ENCODE measurements at regions not wholly inside any gene's neighbourhood (a gene's known extent, or its start where the extent isn't known, plus 50 kb on each side); places are given as distances from the start of the nearest gene placed in this dataset.

DNA sequence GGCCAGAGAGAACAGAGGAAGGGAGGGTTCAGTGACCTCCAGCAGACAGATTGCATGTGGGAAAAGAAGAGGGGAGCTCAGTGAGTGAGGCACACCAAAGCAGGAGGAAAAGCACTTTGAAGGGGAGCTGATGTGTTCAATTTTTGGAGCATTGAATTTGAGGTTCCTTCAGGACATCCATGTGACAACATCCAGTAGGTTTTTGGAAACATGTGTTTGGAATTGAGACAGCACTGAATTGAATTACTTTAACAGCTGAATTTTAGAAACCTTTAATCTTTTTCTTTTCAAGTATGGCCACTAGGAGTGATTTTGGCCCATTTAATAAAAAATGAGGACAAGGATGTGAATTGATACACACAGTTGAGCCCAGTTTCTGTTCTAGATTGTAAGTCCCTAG is 101.8 kb upstream of the SEC61G start:
- Histone ChIP-seq H2BK5ac (ENCODE audit: low read depth, low read length, poor library complexity) (no peak overlapping the region), H3K4me2 (ENCODE audit: low read length) (no peak overlapping the region), H2BK120ac (ENCODE audit: insufficient read depth, low read length, poor library complexity) (no peak overlapping the region), H3K79me1 (ENCODE audit: low read length) (no peaks in the 10 kb centered on the region), H3K27ac (ENCODE audit: low read depth, low read length) (no peak overlapping the region), H2BK12ac (ENCODE audit: low read length) (no peak overlapping the region), H2AK5ac (ENCODE audit: low read length) (no peak overlapping the region), H3K14ac (ENCODE audit: low read length) (no peak overlapping the region), H4K91ac (ENCODE audit: low read depth, low read length) (no peak overlapping the region), H2AFZ (ENCODE audit: insufficient read depth, low read length, poor library complexity) (no peak overlapping the region), H3K9ac (ENCODE audit: low read length) (no peak overlapping the region), H4K12ac (ENCODE audit: low read depth, low read length) (no peak overlapping the region), H3K4me3 (ENCODE audit: low read depth, low read length) (no peak overlapping the region), H3K27me3 (ENCODE audit: insufficient read depth, low read length) (no peaks in the 10 kb centered on the region), H3K9me3 (ENCODE audit: insufficient read depth, low read depth, low read length) (no peaks in the 10 kb centered on the region), H3K36me3 (ENCODE audit: control insufficient read depth in 1 of 2, insufficient read depth in 2 of 2, low read length in 2 of 2) (no peaks in the 10 kb centered on the region), H3K18ac (ENCODE audit: low read length) (no peak overlapping the region), H4K8ac (ENCODE audit: low read depth, low read length) (no peak overlapping the region), H3K4me1 (ENCODE audit: control insufficient read depth in 1 of 2, insufficient read depth in 2 of 2, low read length in 2 of 2) (peaks cover 0 to 3% of the 10 kb centered on the region in 2 experiments), H3K4ac (ENCODE audit: low read depth, low read length) (no peak overlapping the region), H3K79me2 (ENCODE audit: control insufficient read depth, insufficient read depth, low read length, poor library complexity) (no peaks in the 10 kb centered on the region), H3K23ac (ENCODE audit: low read length) (no peak overlapping the region)
- DNase-seq: no peak

DNA sequence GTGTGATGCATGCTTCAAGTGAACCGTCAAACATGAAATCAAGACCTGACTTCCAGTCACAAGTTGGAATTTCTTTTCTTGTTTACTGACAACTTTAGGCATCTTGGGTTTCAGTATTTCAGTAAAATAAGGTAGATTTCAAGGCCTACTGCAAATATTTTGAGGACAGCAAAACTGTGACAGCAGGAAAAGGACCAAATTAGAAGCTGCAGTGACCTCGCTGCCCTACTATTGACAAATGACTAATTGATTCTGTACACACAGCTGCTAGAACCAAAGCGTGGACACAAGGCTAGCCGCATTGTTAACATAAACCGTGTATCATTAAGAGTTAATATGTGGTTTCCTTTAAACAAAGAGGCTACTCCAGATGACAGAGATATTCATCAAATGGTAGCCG is 105.7 kb upstream of the SEC61G start:
- no peaks in the 10 kb centered on the region for H3K79me1 ChIP-seq (ENCODE audit: low read length)
- no peak for DNase-seq
- H3K4me1 ChIP-seq (ENCODE audit: control insufficient read depth in 1 of 2, insufficient read depth in 2 of 2, low read length in 2 of 2): no peaks in the 10 kb centered on the region
- no peak overlapping the region for H2BK5ac ChIP-seq (ENCODE audit: low read depth, low read length, poor library complexity)
- no peak overlapping the region for H3K18ac ChIP-seq (ENCODE audit: low read length)
- no peak overlapping the region for H4K91ac ChIP-seq (ENCODE audit: low read depth, low read length)
- H3K27ac ChIP-seq (ENCODE audit: low read depth, low read length): no peak overlapping the region
- no peak overlapping the region for H3K4me2 ChIP-seq (ENCODE audit: low read length)
- no CpG with 5 or more reads among the region's 6 CpGs for WGBS (ENCODE audit: extremely low coverage, insufficient coverage, insufficient read length)
- H3K4me3 ChIP-seq (ENCODE audit: low read depth, low read length): no peak overlapping the region
- no peak overlapping the region for H3K4ac ChIP-seq (ENCODE audit: low read depth, low read length)
- no peaks in the 10 kb centered on the region for H3K36me3 ChIP-seq (ENCODE audit: control insufficient read depth in 1 of 2, insufficient read depth in 2 of 2, low read length in 2 of 2)
- no peak overlapping the region for H3K23ac ChIP-seq (ENCODE audit: low read length)
- no peak overlapping the region for H4K12ac ChIP-seq (ENCODE audit: low read depth, low read length)
- H2AFZ ChIP-seq (ENCODE audit: insufficient read depth, low read length, poor library complexity): no peak overlapping the region
- no peak overlapping the region for H2BK12ac ChIP-seq (ENCODE audit: low read length)
- H2BK120ac ChIP-seq (ENCODE audit: insufficient read depth, low read length, poor library complexity): no peak overlapping the region
- H3K9ac ChIP-seq (ENCODE audit: low read length): no peak overlapping the region
- no peak overlapping the region for H3K14ac ChIP-seq (ENCODE audit: low read length)
- H3K79me2 ChIP-seq (ENCODE audit: control insufficient read depth, insufficient read depth, low read length, poor library complexity): no peaks in the 10 kb centered on the region
- H3K27me3 ChIP-seq (ENCODE audit: insufficient read depth, low read length): no peaks in the 10 kb centered on the region
- H2AK5ac ChIP-seq (ENCODE audit: low read length): no peak overlapping the region
- no peaks in the 10 kb centered on the region for H3K9me3 ChIP-seq (ENCODE audit: insufficient read depth, low read depth, low read length)
- H4K8ac ChIP-seq (ENCODE audit: low read depth, low read length): no peak overlapping the region

GRCh38 chr7:54869523-54869922 is 110.5 kb upstream of the SEC61G start:
- H3K4me1 ChIP-seq (ENCODE audit: control insufficient read depth in 1 of 2, insufficient read depth in 2 of 2, low read length in 2 of 2): no peaks in the 10 kb centered on the region
- no peak overlapping the region for H3K4me3 ChIP-seq (ENCODE audit: low read depth, low read length)
- H3K4ac ChIP-seq (ENCODE audit: low read depth, low read length): no peak overlapping the region
- no peak overlapping the region for H2BK5ac ChIP-seq (ENCODE audit: low read depth, low read length, poor library complexity)
- no peak for DNase-seq
- H3K9me3 ChIP-seq (ENCODE audit: insufficient read depth, low read depth, low read length): no peaks in the 10 kb centered on the region
- H3K27ac ChIP-seq (ENCODE audit: low read depth, low read length): no peak overlapping the region
- H3K79me1 ChIP-seq (ENCODE audit: low read length): no peaks in the 10 kb centered on the region
- H2AFZ ChIP-seq (ENCODE audit: insufficient read depth, low read length, poor library complexity): no peak overlapping the region
- no peak overlapping the region for H4K12ac ChIP-seq (ENCODE audit: low read depth, low read length)
- H3K4me2 ChIP-seq (ENCODE audit: low read length): no peak overlapping the region
- no CpG with 5 or more reads among the region's 1 CpG for WGBS (ENCODE audit: extremely low coverage, insufficient coverage, insufficient read length)
- no peak overlapping the region for H2AK5ac ChIP-seq (ENCODE audit: low read length)
- H4K8ac ChIP-seq (ENCODE audit: low read depth, low read length): no peak overlapping the region
- H3K36me3 ChIP-seq (ENCODE audit: control insufficient read depth in 1 of 2, insufficient read depth in 2 of 2, low read length in 2 of 2): no peaks in the 10 kb centered on the region
- no peak overlapping the region for H3K14ac ChIP-seq (ENCODE audit: low read length)
- H3K9ac ChIP-seq (ENCODE audit: low read length): no peak overlapping the region
- H2BK12ac ChIP-seq (ENCODE audit: low read length): no peak overlapping the region
- no peak overlapping the region for H2BK120ac ChIP-seq (ENCODE audit: insufficient read depth, low read length, poor library complexity)
- H3K79me2 ChIP-seq (ENCODE audit: control insufficient read depth, insufficient read depth, low read length, poor library complexity): no peaks in the 10 kb centered on the region
- H3K18ac ChIP-seq (ENCODE audit: low read length): no peak overlapping the region
- no peaks in the 10 kb centered on the region for H3K27me3 ChIP-seq (ENCODE audit: insufficient read depth, low read length)
- H4K91ac ChIP-seq (ENCODE audit: low read depth, low read length): no peak overlapping the region
- no peak overlapping the region for H3K23ac ChIP-seq (ENCODE audit: low read length)

GRCh38 chr7:54874804-54875203 is 115.8 kb upstream of the SEC61G start:
- no peak overlapping the region for H2BK5ac ChIP-seq (ENCODE audit: low read depth, low read length, poor library complexity)
- H4K91ac ChIP-seq (ENCODE audit: low read depth, low read length): no peak overlapping the region
- DNase-seq: no peak
- no peak overlapping the region for H2BK120ac ChIP-seq (ENCODE audit: insufficient read depth, low read length, poor library complexity)
- no peaks in the 10 kb centered on the region for H3K27me3 ChIP-seq (ENCODE audit: insufficient read depth, low read length)
- peaks cover 0 to 3% of the 10 kb centered on the region in 2 experiments for H3K4me1 ChIP-seq (ENCODE audit: control insufficient read depth in 1 of 2, insufficient read depth in 2 of 2, low read length in 2 of 2)
- no peaks in the 10 kb centered on the region for H3K9me3 ChIP-seq (ENCODE audit: insufficient read depth, low read depth, low read length)
- no peak overlapping the region for H3K4me3 ChIP-seq (ENCODE audit: low read depth, low read length)
- no peak overlapping the region for H3K4ac ChIP-seq (ENCODE audit: low read depth, low read length)
- H2AFZ ChIP-seq (ENCODE audit: insufficient read depth, low read length, poor library complexity): no peak overlapping the region
- H3K18ac ChIP-seq (ENCODE audit: low read length): no peak overlapping the region
- no peak overlapping the region for H3K14ac ChIP-seq (ENCODE audit: low read length)
- H3K9ac ChIP-seq (ENCODE audit: low read length): no peak overlapping the region
- H3K79me1 ChIP-seq (ENCODE audit: low read length): peaks cover 3% of the 10 kb centered on the region
- no peaks in the 10 kb centered on the region for H3K36me3 ChIP-seq (ENCODE audit: control insufficient read depth in 1 of 2, insufficient read depth in 2 of 2, low read length in 2 of 2)
- no peak overlapping the region for H3K4me2 ChIP-seq (ENCODE audit: low read length)
- H2AK5ac ChIP-seq (ENCODE audit: low read length): no peak overlapping the region
- H2BK12ac ChIP-seq (ENCODE audit: low read length): no peak overlapping the region
- no peaks in the 10 kb centered on the region for H3K79me2 ChIP-seq (ENCODE audit: control insufficient read depth, insufficient read depth, low read length, poor library complexity)
- no peak overlapping the region for H3K23ac ChIP-seq (ENCODE audit: low read length)
- H3K27ac ChIP-seq (ENCODE audit: low read depth, low read length): no peak overlapping the region
- no CpG with 5 or more reads among the region's 1 CpG for WGBS (ENCODE audit: extremely low coverage, insufficient coverage, insufficient read length)
- no peak overlapping the region for H4K12ac ChIP-seq (ENCODE audit: low read depth, low read length)
- H4K8ac ChIP-seq (ENCODE audit: low read depth, low read length): no peak overlapping the region
